SJCRH30 (cell line): ENCODE measurements at regions not wholly inside any gene's neighbourhood (a gene's known extent, or its start where the extent isn't known, plus 50 kb on each side); places are given as distances from the start of the nearest gene placed in this dataset.
A peak's percentile ranks its signal among the peaks of the same experiment; 100 is the strongest.

ENCODE experiments used
- DNase-seq, 2 experiments: peaks; one replicate each; pipeline ENCODE4 v3.0.0-alpha.2; 2015 to 2020
- H3K27ac ChIP-seq: fragments of 250-450 bp; sonication (Bioruptor Pico); 2 replicates; pipeline ENCODE4 v1.5.1; 2020; ENCODE audit warnings: mild to moderate bottlenecking, moderate library complexity
- H3K27me3 ChIP-seq: fragments of 250-450 bp; sonication (Bioruptor Pico); 2 replicates; pipeline ENCODE4 v1.5.1; 2020; ENCODE audit warnings: mild to moderate bottlenecking, moderate library complexity
- H3K36me3 ChIP-seq: fragments of 250-450 bp; sonication (Bioruptor Pico); 2 replicates; pipeline ENCODE4 v1.5.1; 2020; ENCODE audit warnings: mild to moderate bottlenecking, moderate library complexity
- H3K4me1 ChIP-seq: fragments of 250-450 bp; sonication (Bioruptor Pico); 2 replicates; pipeline ENCODE4 v1.5.1; 2020; ENCODE audit warnings: mild to moderate bottlenecking, moderate library complexity
- H3K4me3 ChIP-seq: fragments of 250-450 bp; sonication (Bioruptor Pico); 2 replicates; pipeline ENCODE4 v1.5.1; 2020; ENCODE audit warnings: mild to moderate bottlenecking, moderate library complexity
- H3K9me3 ChIP-seq: fragments of 250-450 bp; sonication (Bioruptor Pico); replicated peaks from 2 replicates; pipeline ENCODE4 v1.5.1; 2020; ENCODE audit warnings: mild to moderate bottlenecking, moderate library complexity

DNA sequence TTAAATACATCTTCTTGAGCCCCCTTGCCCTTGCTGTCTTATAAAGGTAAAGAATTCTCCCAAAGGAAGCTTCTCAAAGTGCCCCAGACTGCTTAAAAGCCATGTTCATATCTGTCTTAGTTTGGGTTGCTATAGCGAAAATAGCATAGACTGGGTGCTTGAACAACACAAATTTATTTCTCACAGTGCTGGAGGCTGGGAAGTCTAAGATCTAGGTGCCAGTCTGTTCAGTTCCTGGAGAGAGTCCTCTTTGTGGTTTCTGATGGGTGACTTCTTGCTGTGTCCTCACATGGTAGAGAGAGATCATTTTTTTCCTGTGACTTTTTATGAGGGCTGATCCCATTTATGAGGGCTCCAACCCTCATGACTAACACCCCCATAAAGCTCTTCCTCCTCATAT, 486.7 kb upstream of the ADAMTS16 start:
- Histone ChIP-seq H3K4me1 (no peaks in the 10 kb centered on the region), H3K36me3 (no peaks in the 10 kb centered on the region), H3K27me3 (no peaks in the 10 kb centered on the region), H3K4me3 (no peak overlapping the region), H3K9me3 (no peaks in the 10 kb centered on the region), H3K27ac (no peak overlapping the region)
- no peak for DNase-seq

DNA sequence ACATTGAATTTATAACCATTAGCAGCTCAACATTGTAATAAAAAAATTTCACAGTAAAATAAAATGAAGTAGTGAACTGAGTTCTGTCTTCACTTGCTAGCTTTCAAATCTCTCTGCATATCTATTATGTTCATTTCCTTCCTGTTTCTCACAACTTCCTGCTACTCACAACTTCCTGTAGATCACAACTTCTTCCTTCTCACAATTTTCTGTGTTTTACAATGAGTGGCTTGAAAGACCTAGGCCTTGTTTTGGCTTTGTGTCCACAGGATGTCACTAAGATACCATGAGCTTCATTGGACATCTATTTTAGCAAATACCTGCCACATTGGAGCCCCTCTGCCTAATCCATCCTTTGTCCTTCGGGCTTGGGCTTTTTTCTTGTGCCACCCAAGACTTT, 480.3 kb upstream of the ADAMTS16 start:
- H3K27me3 ChIP-seq, result no peaks in the 10 kb centered on the region
- no peak for DNase-seq
- H3K27ac ChIP-seq, result no peak overlapping the region
- H3K4me1 ChIP-seq, result no peaks in the 10 kb centered on the region
- no peak overlapping the region for H3K4me3 ChIP-seq
- H3K36me3 ChIP-seq, result no peaks in the 10 kb centered on the region
- H3K9me3 ChIP-seq, result no peaks in the 10 kb centered on the region

DNA sequence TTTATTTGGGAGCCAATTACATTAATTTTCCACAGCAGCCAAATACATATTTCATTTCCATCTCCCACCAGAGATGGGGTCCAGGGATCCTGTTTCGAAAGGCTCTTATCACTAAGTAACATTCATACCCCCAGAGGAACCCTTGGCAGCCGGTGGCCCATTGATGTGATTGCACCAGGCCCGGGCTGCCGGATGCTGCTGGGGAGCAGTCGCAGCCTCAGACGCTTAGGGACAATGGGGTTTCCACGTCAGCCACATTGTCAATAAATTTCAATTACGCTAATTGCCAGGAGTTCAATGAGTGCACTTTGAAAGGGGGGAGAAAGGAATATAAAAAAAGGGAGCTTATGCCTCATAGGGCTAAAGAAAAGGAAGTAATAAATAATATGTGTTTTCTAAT, 478.8 kb upstream of the ADAMTS16 start:
- H3K4me3 ChIP-seq, result no peak overlapping the region
- no peaks in the 10 kb centered on the region for H3K27me3 ChIP-seq
- DNase-seq, result no peak
- no peaks in the 10 kb centered on the region for H3K36me3 ChIP-seq
- H3K9me3 ChIP-seq, result no peaks in the 10 kb centered on the region
- no peak overlapping the region for H3K27ac ChIP-seq
- no peaks in the 10 kb centered on the region for H3K4me1 ChIP-seq

DNA sequence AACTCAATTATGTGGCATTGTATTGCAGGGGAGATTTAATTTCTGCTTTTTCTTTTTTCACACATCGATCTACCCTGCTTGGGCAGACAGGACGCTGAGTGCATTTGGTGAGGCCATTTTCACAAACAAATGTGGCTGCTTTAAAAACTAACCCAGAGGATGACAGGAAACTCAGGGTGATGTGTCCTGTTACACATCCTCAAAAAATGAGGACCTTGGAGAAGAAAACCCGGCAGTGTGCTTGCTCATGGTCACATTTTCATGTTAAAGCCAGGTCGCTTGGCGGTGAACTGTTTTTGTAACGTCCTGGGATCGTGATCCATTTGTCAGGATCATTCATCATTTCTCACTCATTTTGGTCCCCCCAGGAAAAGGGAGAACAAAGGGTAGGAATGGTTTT, 478.3 kb upstream of the ADAMTS16 start:
- no peak overlapping the region for H3K4me3 ChIP-seq
- no peak overlapping the region for H3K27ac ChIP-seq
- no peak for DNase-seq
- no peaks in the 10 kb centered on the region for H3K27me3 ChIP-seq
- no peaks in the 10 kb centered on the region for H3K9me3 ChIP-seq
- H3K36me3 ChIP-seq, result no peaks in the 10 kb centered on the region
- H3K4me1 ChIP-seq, result no peaks in the 10 kb centered on the region

DNA sequence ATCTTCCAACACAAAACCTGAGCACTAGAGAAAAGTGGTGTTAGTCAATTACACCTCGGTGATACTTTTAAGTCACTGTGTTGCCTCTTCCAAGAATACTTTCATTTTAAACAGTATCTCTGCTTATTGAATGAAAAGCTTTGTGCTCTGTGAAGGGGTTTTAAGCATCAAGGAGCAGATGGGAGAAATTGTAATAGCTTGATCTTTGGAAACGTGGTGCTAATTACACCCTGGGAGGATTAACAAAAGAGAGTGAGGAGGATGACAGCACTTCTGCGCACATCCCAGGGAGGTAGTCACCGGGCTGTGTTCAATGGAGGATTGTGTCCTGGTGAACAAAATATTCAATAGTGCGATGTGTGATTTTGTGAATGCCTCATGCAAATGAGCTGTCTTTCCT, 477.4 kb upstream of the ADAMTS16 start:
- no peaks in the 10 kb centered on the region for H3K27me3 ChIP-seq
- no peaks in the 10 kb centered on the region for H3K9me3 ChIP-seq
- H3K4me1 ChIP-seq, result no peaks in the 10 kb centered on the region

DNA sequence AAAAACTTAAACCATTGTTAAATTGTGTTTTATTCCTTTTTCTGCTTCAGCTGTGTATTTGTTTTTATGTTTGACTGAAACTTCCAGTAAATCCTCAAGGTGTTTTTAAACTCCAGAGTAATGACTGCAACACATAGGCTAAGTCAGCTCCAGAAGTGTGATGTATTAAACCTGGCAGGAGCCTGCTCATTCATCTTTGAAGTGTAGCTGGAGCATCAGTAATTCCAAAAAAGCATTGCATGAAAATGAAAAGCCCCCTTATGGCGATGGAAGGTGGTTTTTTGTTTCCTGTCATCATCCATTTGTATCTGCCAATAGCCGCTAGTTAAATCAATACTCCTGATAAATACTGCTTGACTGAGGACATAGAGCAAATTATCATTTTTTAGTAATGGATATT, 474.2 kb upstream of the ADAMTS16 start:
- Histone ChIP-seq H3K36me3 (no peaks in the 10 kb centered on the region), H3K27ac (no peak overlapping the region), H3K9me3 (no peaks in the 10 kb centered on the region), H3K4me3 (no peak overlapping the region), H3K27me3 (no peaks in the 10 kb centered on the region), H3K4me1 (no peaks in the 10 kb centered on the region)
- no peak for DNase-seq

More for the DNA sequence above, 477.4 kb upstream of the ADAMTS16 start:
- H3K27ac ChIP-seq, result no peak overlapping the region
- no peaks in the 10 kb centered on the region for H3K36me3 ChIP-seq
- no peak for DNase-seq
- no peak overlapping the region for H3K4me3 ChIP-seq

DNA sequence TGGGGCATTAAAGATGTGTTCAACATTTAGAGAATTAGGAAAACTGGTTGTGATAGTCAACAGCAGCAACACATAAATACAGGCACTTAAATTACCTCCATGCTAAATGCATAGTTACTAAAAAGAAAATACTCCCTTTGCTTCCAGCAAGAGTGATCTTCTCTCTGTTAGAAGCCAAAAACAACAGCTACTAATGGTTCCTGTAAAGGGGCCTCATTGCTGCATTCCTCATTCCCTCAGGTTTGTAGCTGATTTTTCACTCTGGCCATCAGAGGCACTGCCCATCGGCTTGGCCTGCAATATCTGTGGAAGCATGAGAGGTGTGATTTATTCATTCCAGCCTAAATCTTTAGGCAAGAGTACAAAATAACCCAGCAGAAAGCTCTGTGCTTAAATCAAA, 466.0 kb upstream of the ADAMTS16 start:
- Histone ChIP-seq H3K4me3 (no peak overlapping the region), H3K4me1 (no peaks in the 10 kb centered on the region), H3K9me3 (no peaks in the 10 kb centered on the region), H3K27me3 (no peaks in the 10 kb centered on the region), H3K36me3 (no peaks in the 10 kb centered on the region), H3K27ac (no peak overlapping the region)
- no peak for DNase-seq

DNA sequence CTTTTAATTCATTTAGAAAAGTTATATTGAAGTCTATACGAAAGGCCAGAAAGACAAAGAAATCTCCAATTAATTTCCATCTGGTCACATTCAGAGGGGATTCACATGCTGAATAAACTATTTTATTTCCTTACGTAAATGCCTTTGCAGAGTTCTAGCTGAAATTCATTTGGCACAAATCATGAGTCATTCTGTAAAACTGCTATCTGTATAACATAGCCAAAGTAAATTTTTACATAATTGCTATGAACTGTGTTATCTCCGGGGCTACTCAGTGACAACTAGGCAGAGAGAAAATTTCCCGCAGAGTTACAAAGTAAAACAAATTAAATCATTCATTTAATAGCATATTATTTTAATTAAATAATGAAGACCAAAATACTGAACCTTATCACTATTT, 463.2 kb upstream of the ADAMTS16 start:
- Histone ChIP-seq H3K27me3 (no peaks in the 10 kb centered on the region), H3K4me3 (no peak overlapping the region), H3K9me3 (no peaks in the 10 kb centered on the region), H3K27ac (no peak overlapping the region), H3K36me3 (no peaks in the 10 kb centered on the region), H3K4me1 (no peaks in the 10 kb centered on the region)
- no peak for DNase-seq

DNA sequence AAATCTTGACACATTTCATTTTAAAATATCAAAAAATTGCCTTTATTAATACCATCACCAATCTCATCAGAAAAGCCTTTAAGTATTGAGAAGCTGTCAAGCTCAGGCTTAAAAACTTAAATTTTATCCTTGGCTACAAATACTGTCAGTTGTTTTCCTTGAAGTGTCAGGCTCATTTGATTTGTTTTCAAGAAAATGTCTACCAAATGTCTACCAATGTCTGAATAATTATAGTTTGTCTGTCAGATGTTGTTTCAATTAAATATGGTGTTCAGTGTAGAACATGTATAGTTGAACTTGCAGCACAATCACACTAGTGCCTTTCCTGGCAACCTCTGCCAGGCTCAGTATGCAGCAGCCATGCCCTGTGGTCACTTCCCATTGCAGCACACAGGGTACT, 455.2 kb upstream of the ADAMTS16 start:
- DNase-seq, result no peak
- no peaks in the 10 kb centered on the region for H3K9me3 ChIP-seq
- H3K27ac ChIP-seq, result no peak overlapping the region
- no peak overlapping the region for H3K4me3 ChIP-seq
- no peaks in the 10 kb centered on the region for H3K4me1 ChIP-seq
- H3K27me3 ChIP-seq, result no peaks in the 10 kb centered on the region
- H3K36me3 ChIP-seq, result no peaks in the 10 kb centered on the region

DNA sequence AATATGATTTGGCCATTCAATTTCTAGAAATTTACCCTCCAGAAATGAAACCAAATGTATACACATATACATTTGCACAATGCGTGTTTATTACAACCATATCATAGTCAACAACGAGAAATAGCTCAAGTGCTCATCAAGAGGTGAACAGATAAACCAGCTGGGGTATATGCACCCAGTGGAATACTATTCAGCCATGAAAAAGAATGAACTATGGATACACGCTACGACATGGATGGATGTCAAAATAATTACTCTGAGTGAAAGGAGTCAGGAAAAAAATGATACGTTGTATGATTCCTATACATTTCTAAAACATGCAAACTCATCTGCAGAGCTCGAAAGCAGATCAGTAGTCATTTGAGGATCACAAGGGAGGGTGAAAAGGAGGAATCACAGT, 441.5 kb upstream of the ADAMTS16 start:
- H3K27me3 ChIP-seq, result no peaks in the 10 kb centered on the region
- no peaks in the 10 kb centered on the region for H3K9me3 ChIP-seq
- no peak overlapping the region for H3K4me3 ChIP-seq
- DNase-seq, result no peak
- H3K27ac ChIP-seq, result no peak overlapping the region
- no peaks in the 10 kb centered on the region for H3K4me1 ChIP-seq
- H3K36me3 ChIP-seq, result no peaks in the 10 kb centered on the region

DNA sequence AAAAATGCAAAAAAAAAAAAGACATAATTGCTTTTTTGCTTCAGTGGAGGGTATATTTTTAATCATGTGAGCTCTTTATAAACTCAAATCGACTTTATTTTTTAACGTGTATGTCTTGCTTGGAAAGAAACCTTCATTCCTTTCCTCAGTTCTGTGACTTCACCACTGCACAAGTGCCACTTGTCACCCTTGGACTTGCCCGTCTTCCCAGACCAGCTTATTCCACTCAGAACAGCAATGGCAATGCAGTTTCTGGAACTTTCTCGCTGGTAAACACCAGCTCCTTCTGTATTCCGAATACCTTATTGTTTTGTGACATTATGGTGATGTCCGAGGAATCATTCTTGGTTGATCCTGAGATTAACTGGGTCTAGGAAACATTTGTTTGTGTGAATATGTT, 440.5 kb upstream of the ADAMTS16 start:
- H3K27ac ChIP-seq, result no peak overlapping the region
- DNase-seq, result no peak
- H3K9me3 ChIP-seq, result no peaks in the 10 kb centered on the region
- H3K36me3 ChIP-seq, result no peaks in the 10 kb centered on the region
- no peak overlapping the region for H3K4me3 ChIP-seq
- no peaks in the 10 kb centered on the region for H3K4me1 ChIP-seq
- H3K27me3 ChIP-seq, result no peaks in the 10 kb centered on the region

DNA sequence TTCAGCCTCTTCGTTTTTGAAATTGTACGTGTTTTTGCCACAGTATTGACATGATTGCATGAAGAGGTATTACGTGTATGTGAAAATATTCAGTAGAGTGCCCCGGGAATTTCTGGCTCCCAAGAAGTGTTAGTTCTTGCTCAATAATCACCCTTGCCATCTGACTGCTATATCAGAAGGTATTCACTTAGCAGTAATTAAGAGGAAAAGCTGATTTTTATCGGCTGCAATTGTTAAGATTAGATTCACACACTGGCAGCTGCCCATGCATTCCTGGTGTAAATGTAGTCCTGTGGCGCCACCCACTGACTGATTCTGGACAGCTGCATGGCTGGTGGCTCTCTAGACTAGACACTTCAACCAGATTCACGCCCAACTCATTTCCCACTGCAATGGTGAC, 440.1 kb upstream of the ADAMTS16 start:
- no peaks in the 10 kb centered on the region for H3K27me3 ChIP-seq
- H3K27ac ChIP-seq, result no peak overlapping the region
- H3K9me3 ChIP-seq, result no peaks in the 10 kb centered on the region
- no peaks in the 10 kb centered on the region for H3K36me3 ChIP-seq
- peak; percentile 47 to 66 for DNase-seq
- H3K4me1 ChIP-seq, result no peaks in the 10 kb centered on the region
- no peak overlapping the region for H3K4me3 ChIP-seq

DNA sequence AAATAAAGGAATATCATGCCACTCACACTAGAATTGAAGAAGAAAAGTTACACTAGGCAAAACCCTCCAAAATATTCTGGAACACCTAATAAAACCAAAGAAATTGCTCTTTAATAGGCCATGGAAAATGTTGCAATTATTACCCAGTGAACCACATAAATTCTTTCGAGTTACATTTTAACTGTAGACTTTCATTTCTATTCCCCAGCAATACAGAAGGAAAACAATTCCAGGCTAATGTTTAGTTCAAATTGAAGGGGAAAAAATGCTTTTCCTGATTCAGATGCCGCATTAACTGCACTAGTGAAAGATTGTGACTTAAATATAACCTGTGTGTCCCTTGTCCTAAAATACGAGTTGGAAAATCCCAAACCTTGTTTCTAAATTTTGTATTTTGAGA, 439.3 kb upstream of the ADAMTS16 start:
- no peaks in the 10 kb centered on the region for H3K9me3 ChIP-seq
- DNase-seq, result no peak
- no peaks in the 10 kb centered on the region for H3K4me1 ChIP-seq
- H3K27me3 ChIP-seq, result no peaks in the 10 kb centered on the region
- H3K27ac ChIP-seq, result no peak overlapping the region
- no peaks in the 10 kb centered on the region for H3K36me3 ChIP-seq
- H3K4me3 ChIP-seq, result no peak overlapping the region

DNA sequence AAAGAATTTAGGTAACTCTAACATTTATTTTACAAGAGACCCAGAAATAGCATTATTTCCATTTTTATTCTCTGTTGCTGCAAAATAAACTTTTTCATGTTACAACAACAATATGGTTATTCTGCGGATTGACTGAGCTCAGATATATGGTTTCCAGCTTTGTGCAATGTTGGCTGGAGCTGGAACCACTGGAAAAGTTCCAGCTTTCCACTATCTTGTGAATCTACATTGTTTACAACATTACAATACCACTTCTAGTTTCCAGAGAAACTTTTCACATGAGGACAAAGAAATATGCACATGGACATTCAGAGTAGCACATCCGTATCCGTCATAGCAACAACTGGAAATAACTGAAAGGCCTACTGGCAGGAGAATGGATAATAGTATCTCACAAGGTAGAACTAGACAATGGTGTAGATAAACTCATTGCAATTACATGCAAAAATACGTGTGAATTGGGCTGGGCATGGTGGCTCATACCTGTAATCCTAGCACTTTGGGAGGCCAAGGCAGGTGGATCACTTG, 436.1 kb upstream of the ADAMTS16 start:
- no peaks in the 10 kb centered on the region for H3K27me3 ChIP-seq
- H3K36me3 ChIP-seq, result no peaks in the 10 kb centered on the region
- no peak overlapping the region for H3K27ac ChIP-seq
- H3K4me1 ChIP-seq, result no peaks in the 10 kb centered on the region
- DNase-seq, result no peak
- H3K4me3 ChIP-seq, result no peak overlapping the region
- H3K9me3 ChIP-seq, result no peaks in the 10 kb centered on the region

DNA sequence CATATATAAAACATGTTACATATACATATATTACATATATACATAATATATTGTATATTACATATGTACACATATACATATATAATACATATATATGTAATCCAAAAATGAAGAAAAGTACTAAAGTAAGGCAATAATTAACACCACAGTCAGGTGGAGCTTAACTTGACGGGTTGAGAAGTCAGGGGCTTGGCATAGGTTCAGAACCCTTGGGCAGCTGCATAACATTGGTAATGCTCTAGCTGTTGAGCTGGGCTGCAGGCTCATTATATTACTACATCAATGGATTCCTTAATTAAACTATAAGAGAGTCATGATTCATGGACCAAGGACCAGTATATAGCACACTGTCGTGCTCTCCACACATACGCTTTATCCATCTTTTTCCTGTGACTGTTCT, 435.2 kb upstream of the ADAMTS16 start:
- H3K9me3 ChIP-seq, result no peaks in the 10 kb centered on the region
- no peaks in the 10 kb centered on the region for H3K27me3 ChIP-seq
- no peaks in the 10 kb centered on the region for H3K36me3 ChIP-seq
- H3K27ac ChIP-seq, result no peak overlapping the region
- no peak for DNase-seq
- H3K4me1 ChIP-seq, result no peaks in the 10 kb centered on the region
- H3K4me3 ChIP-seq, result no peak overlapping the region

DNA sequence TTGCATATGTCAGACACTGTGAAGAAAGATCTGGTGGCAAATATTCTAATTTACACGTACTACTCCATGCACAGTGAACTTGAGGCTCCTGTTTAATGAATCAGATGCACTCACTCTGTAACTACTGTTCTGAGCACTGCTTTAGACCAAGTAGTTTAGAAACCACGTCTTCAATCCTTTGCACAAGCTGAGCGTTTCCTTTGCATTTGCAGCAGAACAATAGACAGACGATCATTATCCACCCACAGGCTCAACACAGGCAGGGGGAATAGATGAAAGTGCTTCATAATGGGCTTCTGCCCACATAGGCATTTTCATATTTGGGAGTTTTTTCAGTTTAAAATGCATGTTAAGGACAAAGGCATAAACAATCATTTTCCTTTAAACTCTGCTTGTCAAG, 423.3 kb upstream of the ADAMTS16 start:
- Histone ChIP-seq H3K27ac (no peak overlapping the region), H3K4me1 (no peaks in the 10 kb centered on the region), H3K36me3 (no peaks in the 10 kb centered on the region), H3K27me3 (no peaks in the 10 kb centered on the region), H3K9me3 (no peaks in the 10 kb centered on the region), H3K4me3 (no peak overlapping the region)
- no peak for DNase-seq

DNA sequence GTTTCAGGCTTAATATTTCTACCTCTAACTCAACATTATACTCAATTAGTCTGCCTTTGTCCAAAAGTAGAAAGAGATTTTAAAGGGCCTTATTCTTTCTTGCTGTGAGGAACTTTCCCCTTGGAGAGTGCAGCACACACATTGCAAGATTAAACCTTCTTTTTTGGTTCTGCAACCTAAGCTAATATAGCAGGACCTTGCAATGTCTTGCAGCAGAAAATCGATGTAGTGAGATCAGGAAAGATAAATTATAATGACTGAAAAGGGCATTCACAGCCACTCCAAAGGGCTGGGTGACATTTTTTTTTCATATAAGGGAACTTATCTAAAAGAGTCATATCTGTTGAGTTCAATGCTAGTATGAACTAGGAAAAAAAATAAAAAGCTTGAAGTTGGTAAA, 422.7 kb upstream of the ADAMTS16 start:
- H3K27ac ChIP-seq, result no peak overlapping the region
- H3K36me3 ChIP-seq, result no peaks in the 10 kb centered on the region
- H3K4me1 ChIP-seq, result no peaks in the 10 kb centered on the region
- no peak overlapping the region for H3K4me3 ChIP-seq
- no peak for DNase-seq
- no peaks in the 10 kb centered on the region for H3K9me3 ChIP-seq
- H3K27me3 ChIP-seq, result no peaks in the 10 kb centered on the region
